ENCODE measurements at regions not wholly inside any gene's neighbourhood (a gene's known extent, or its start where the extent isn't known, plus 50 kb on each side); places are given as distances from the start of the nearest gene placed in this dataset.

- no peak for DNase-seq
- ATAC-seq, result no peak
- H3K27me3 Mint-ChIP-seq, result no peaks in the 10 kb centered on the region
- CTCF ChIA-PET, result interaction anchor here (1.3 to 1.5 kb wide), 2 partner anchors 14 to 78 kb away, joined by 4 to 5 read pairs; no protein-coding TSS in a partner anchor
- H3K27ac Mint-ChIP-seq, result no peak overlapping the region
- H3K4me3 Mint-ChIP-seq, result no peak overlapping the region
- peaks cover 4% of the 10 kb centered on the region for H3K4me1 Mint-ChIP-seq
- H3K9me3 Mint-ChIP-seq (ENCODE audit: low read depth), result no peaks in the 10 kb centered on the region
- peaks cover 39% of the 10 kb centered on the region for H3K36me3 Mint-ChIP-seq
Measured at GRCh38 chr21:28822486-28823335, 170.0 kb downstream of the LTN1 start.

- ATAC-seq, result no peak
- CTCF ChIA-PET, result interaction anchor here (1.3 kb wide), 1 partner anchor 14 kb away, joined by 4 read pairs; no protein-coding TSS in a partner anchor
- Mint-ChIP-seq H3K27me3 (no peaks in the 10 kb centered on the region), H3K4me3 (no peak overlapping the region), H3K9me3 (ENCODE audit: low read depth) (no peaks in the 10 kb centered on the region), H3K4me1 (no peaks in the 10 kb centered on the region), H3K27ac (no peak overlapping the region), H3K36me3 (peaks cover 41% of the 10 kb centered on the region)
- DNase-seq, result no peak
Measured at GRCh38 chr21:28822123-28822399, 170.6 kb downstream of the LTN1 start.

- Mint-ChIP-seq H3K27ac (no peak overlapping the region), H3K36me3 (peaks cover 41% of the 10 kb centered on the region), H3K4me1 (no peaks in the 10 kb centered on the region)
Measured at GRCh38 chr21:28821276-28822122, 171.2 kb downstream of the LTN1 start.

GRCh38 chr21:28818663-28819278, 173.9 kb downstream of the LTN1 start:
- Mint-ChIP-seq H3K27ac (no peak overlapping the region), H3K4me1 (no peaks in the 10 kb centered on the region), H3K4me3 (no peak overlapping the region), H3K36me3 (peaks cover 50% of the 10 kb centered on the region), H3K9me3 (ENCODE audit: low read depth) (peaks cover 3% of the 10 kb centered on the region), H3K27me3 (no peaks in the 10 kb centered on the region)
- CTCF ChIA-PET, result interaction anchor here (0.9 to 1.6 kb wide), 2 partner anchors 9 to 12 kb away, joined by 3 read pairs; no protein-coding TSS in a partner anchor
- ATAC-seq (no peak), DNase-seq (no peak)

More at GRCh38 chr21:28821276-28822122, 171.2 kb downstream of the LTN1 start:
- Mint-ChIP-seq H3K27me3 (no peaks in the 10 kb centered on the region), H3K9me3 (ENCODE audit: low read depth) (no peaks in the 10 kb centered on the region), H3K4me3 (no peak overlapping the region)
- no peak for DNase-seq
- CTCF ChIA-PET, result no interaction called here
- no peak for ATAC-seq

GRCh38 chr21:28817871-28818270, 174.8 kb downstream of the LTN1 start:
- Mint-ChIP-seq H3K36me3 (peaks cover 57% of the 10 kb centered on the region), H3K4me3 (no peak overlapping the region), H3K27ac (no peak overlapping the region), H3K4me1 (no peaks in the 10 kb centered on the region), H3K27me3 (no peaks in the 10 kb centered on the region), H3K9me3 (ENCODE audit: low read depth) (peaks cover 3% of the 10 kb centered on the region)
- DNase-seq (no peak), ATAC-seq (no peak)
- CTCF ChIA-PET, result interaction anchor here (1.6 kb wide), 1 partner anchor 11 kb away, joined by 3 read pairs; no protein-coding TSS in a partner anchor

- peaks cover 49% of the 10 kb centered on the region for H3K36me3 Mint-ChIP-seq
- CTCF ChIA-PET, result no interaction called here
- no peaks in the 10 kb centered on the region for H3K4me1 Mint-ChIP-seq
- H3K9me3 Mint-ChIP-seq (ENCODE audit: low read depth), result peaks cover 11% of the 10 kb centered on the region
- ATAC-seq (no peak), DNase-seq (no peak)
- H3K27ac Mint-ChIP-seq, result no peak overlapping the region
- no peak overlapping the region for H3K4me3 Mint-ChIP-seq
- no peaks in the 10 kb centered on the region for H3K27me3 Mint-ChIP-seq
Measured at GRCh38 chr21:28811860-28812259, 180.8 kb downstream of the LTN1 start.

- Mint-ChIP-seq H3K4me3 (no peak overlapping the region), H3K4me1 (no peaks in the 10 kb centered on the region)
Measured at GRCh38 chr21:28810826-28811524, 181.7 kb downstream of the LTN1 start.

GRCh38 chr21:28805885-28806284, 186.8 kb downstream of the LTN1 start:
- DNase-seq (no peak), ATAC-seq (no peak)
- Mint-ChIP-seq H3K9me3 (ENCODE audit: low read depth) (peaks cover 6% of the 10 kb centered on the region), H3K4me1 (no peaks in the 10 kb centered on the region), H3K4me3 (no peak overlapping the region), H3K27ac (no peak overlapping the region), H3K27me3 (no peaks in the 10 kb centered on the region), H3K36me3 (peaks cover 40% of the 10 kb centered on the region)
- CTCF ChIA-PET, result no interaction called here

More at GRCh38 chr21:28810826-28811524, 181.7 kb downstream of the LTN1 start:
- peaks cover 47% of the 10 kb centered on the region for H3K36me3 Mint-ChIP-seq
- no peak overlapping the region for H3K27ac Mint-ChIP-seq
- H3K9me3 Mint-ChIP-seq (ENCODE audit: low read depth), result peaks cover 11% of the 10 kb centered on the region
- DNase-seq (no peak), ATAC-seq (no peak)
- no peaks in the 10 kb centered on the region for H3K27me3 Mint-ChIP-seq
- CTCF ChIA-PET, result no interaction called here

GRCh38 chr21:28804089-28804670, 188.5 kb downstream of the LTN1 start:
- Mint-ChIP-seq H3K9me3 (ENCODE audit: low read depth) (peaks cover 6% of the 10 kb centered on the region), H3K4me1 (no peaks in the 10 kb centered on the region), H3K36me3 (peaks cover 42% of the 10 kb centered on the region), H3K27me3 (no peaks in the 10 kb centered on the region), H3K4me3 (no peak overlapping the region), H3K27ac (no peak overlapping the region)
- CTCF ChIA-PET, result interaction anchor here (0.8 to 1.2 kb wide), 2 partner anchors 59 to 150 kb away, joined by 3 read pairs; no protein-coding TSS in a partner anchor
- no peak for ATAC-seq
- DNase-seq, result no peak

GRCh38 chr21:28801906-28802305, 190.8 kb downstream of the LTN1 start:
- no peak overlapping the region for H3K27ac Mint-ChIP-seq
- ATAC-seq (no peak), DNase-seq (no peak)
- CTCF ChIA-PET, result no interaction called here
- H3K36me3 Mint-ChIP-seq, result peaks cover 36% of the 10 kb centered on the region
- no peak overlapping the region for H3K4me3 Mint-ChIP-seq
- no peaks in the 10 kb centered on the region for H3K9me3 Mint-ChIP-seq (ENCODE audit: low read depth)
- H3K4me1 Mint-ChIP-seq, result no peaks in the 10 kb centered on the region
- no peaks in the 10 kb centered on the region for H3K27me3 Mint-ChIP-seq

- Mint-ChIP-seq H3K9me3 (ENCODE audit: low read depth) (no peaks in the 10 kb centered on the region), H3K4me1 (no peaks in the 10 kb centered on the region), H3K4me3 (no peak overlapping the region), H3K27ac (no peak overlapping the region), H3K27me3 (no peaks in the 10 kb centered on the region), H3K36me3 (peaks cover 32% of the 10 kb centered on the region)
- ATAC-seq (no peak), DNase-seq (no peak)
- CTCF ChIA-PET, result interaction anchor here (1.1 kb wide), 1 partner anchor 139 kb away, joined by 4 read pairs; no protein-coding TSS in a partner anchor
Measured at GRCh38 chr21:28799926-28800325, 192.8 kb downstream of the LTN1 start.

- Mint-ChIP-seq H3K36me3 (peaks cover 30% of the 10 kb centered on the region), H3K4me3 (no peak overlapping the region), H3K27me3 (no peaks in the 10 kb centered on the region), H3K4me1 (no peaks in the 10 kb centered on the region), H3K9me3 (ENCODE audit: low read depth) (no peaks in the 10 kb centered on the region), H3K27ac (no peak overlapping the region)
- ATAC-seq (no peak), DNase-seq (no peak)
- CTCF ChIA-PET, result no interaction called here
Measured at GRCh38 chr21:28798798-28799197, 193.9 kb downstream of the LTN1 start.

- Mint-ChIP-seq H3K4me3 (no peak overlapping the region), H3K27ac (no peak overlapping the region)
- CTCF ChIA-PET, result no interaction called here
Measured at GRCh38 chr21:28795251-28795650, 197.4 kb downstream of the LTN1 start.

More at GRCh38 chr21:28795251-28795650, 197.4 kb downstream of the LTN1 start:
- ATAC-seq, result no peak
- no peak for DNase-seq
- peaks cover 25% of the 10 kb centered on the region for H3K36me3 Mint-ChIP-seq
- H3K27me3 Mint-ChIP-seq, result no peaks in the 10 kb centered on the region
- peaks cover 2% of the 10 kb centered on the region for H3K4me1 Mint-ChIP-seq
- no peaks in the 10 kb centered on the region for H3K9me3 Mint-ChIP-seq (ENCODE audit: low read depth)

Data from activated CD8-positive, alpha-beta memory T cell treated with anti-CD3 and anti-CD28 coated beads, Interleukin-2, amount 10 ng/mL, durations not matched to agents 7 days and 5 days (primary cell).